NOMO-1 (cell line): ENCODE measurements at regions not wholly inside any gene's neighbourhood (a gene's known extent, or its start where the extent isn't known, plus 50 kb on each side); places are given as distances from the start of the nearest gene placed in this dataset.

Experiments used
- DNase-seq, 2 experiments: peaks; one replicate each; lab custom pipeline; 2025; ENCODE audit not compliant: unreplicated experiment in 2 of 2; lab: John Stamatoyannopoulos, UW

DNA sequence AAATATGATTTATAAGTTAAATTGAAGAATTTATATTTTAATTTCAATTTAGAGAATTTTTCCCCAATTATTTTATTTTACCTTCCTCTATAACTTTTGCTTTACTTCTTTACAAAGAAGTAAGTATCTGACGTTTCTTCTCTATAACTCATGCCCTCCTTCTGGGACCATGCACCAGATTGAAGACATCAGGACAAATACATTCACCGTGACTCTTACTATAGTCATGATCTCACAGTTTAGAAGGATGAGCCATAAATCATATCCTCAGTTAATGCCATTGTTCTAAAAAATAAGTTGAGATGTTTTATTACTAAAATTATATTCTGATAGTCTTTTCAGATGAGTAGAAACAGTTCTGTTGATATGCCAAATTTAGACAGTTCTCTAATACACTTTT lies 279.3 kb downstream of the TMX3 start:
- no peak for DNase-seq

DNA sequence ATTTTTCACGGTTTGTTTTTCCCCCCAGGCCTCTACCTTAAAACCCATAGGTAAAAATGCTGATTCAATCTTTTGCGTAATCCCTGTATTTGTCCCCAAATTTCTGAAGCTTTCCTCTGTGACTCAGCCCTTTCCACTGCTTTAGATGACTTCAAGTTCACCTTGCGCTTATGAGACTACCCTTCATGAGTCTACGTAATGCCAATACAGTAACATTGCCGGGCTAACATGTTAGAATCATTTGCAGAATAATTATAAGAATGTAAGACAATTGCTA lies 283.0 kb downstream of the TMX3 start:
- DNase-seq: no peak

DNA sequence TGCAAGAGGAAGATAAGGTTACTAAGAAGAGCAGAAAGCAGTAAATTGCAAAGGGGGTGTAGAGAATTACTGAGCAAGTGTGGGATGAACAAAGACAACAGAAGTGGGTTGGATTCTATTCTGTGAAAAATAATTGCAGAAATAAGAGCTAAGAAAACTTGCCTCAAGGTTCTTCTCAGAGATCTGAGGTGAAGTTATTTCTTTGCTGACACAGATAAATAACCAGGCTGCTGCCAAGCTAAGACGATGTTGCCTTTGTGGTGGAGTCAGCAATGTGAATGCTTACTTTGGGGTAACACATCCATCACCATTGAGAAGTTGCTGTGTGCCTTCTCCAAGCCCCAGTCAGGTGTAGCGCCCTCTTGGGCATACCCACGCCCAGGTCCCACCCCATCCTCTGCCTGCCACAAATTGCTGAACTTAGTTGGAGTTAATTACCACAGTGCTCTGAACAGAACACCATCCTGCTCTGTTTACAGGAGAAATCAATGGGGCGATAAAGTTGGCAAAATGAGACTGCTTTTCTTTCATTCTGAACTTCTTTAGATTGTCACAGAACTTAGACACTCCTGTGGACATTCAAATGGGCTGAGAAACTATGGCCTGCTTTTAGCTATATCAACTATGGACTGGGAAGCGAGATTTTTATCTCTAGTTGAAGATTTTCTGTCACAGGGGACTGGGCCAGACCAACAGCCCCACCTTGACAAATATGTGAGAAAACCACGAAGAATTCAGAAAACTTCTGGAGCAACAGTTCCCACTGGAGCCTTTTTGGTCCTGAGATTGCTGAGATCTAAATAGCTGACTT lies 283.6 kb downstream of the TMX3 start:
- DNase-seq: no peak

DNA sequence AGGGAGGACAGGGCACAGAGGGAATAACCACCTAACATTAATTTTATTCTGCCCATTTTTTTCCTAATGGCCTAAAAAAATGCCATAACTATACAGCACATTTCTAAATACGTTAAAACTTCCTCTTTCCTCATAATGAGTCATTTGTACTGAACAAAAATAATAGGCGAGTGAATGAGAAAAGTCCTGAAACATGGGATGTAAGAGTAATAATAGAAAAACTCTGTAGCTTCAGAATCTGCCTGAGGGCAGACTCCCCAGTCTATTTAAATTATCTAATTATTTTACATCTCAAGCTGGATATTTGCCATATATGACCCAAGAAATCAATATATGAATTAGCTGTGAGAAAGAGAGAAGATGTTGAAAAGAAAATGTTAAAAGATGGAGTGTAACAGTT lies 285.1 kb downstream of the TMX3 start:
- no peak for DNase-seq

DNA sequence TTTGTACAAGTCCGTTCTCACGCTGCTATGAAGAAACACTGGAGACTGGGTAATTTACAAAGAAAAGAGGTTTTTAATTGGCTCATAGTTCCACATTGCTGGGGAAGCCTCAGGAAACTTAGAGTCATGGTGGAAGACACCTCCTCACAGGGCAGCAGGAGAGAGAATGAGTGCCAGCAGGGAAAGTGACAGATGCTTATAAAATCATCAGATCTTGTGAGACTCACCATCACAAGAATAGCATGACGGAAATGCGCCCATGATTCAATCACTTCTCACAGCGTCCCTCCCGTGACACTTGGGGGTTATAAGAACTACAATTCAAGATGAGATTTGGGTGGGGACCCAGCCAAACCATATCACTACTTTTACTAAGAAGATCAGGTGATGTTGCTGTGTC lies 285.8 kb downstream of the TMX3 start:
- DNase-seq: no peak

DNA sequence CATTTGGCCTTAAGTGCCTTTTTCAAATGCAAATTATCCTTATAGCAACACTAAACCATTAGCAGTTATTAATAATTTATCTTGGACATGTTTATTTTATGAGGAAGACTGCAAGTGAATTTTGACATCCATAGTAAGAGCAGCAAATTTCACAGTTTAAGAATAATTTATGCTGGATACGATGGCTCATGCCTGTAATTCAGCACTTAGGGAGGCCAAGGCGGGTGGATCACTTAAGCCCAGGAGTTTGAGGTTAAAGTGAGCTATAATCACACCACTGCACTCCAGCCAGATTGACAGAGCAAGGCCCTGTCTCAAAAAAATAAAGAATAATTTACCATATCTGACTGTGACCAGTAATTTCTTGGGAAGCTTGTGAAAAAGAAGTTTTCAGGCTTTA lies 286.2 kb downstream of the TMX3 start:
- DNase-seq: no peak

DNA sequence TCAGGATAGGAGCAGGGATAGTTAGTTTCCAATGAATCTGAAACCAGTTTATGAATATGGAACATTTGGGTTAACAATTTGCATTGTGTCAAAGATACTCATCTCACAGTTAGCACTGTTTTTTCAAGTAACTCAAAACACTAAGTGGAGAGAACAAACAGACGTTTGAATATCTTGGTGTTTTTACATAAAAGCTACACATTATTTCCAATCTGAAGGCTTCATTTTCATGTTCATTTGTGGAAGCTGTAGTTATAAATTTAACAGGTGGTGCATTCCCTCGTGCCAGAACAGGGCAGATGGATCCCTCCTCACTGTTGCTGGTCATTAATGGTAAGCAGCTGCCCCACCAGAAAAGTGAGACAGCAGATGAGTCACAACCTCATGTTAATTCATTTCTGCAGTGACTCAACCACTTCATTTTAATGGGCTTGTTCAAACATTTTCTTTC lies 286.9 kb downstream of the TMX3 start:
- DNase-seq: no peak

DNA sequence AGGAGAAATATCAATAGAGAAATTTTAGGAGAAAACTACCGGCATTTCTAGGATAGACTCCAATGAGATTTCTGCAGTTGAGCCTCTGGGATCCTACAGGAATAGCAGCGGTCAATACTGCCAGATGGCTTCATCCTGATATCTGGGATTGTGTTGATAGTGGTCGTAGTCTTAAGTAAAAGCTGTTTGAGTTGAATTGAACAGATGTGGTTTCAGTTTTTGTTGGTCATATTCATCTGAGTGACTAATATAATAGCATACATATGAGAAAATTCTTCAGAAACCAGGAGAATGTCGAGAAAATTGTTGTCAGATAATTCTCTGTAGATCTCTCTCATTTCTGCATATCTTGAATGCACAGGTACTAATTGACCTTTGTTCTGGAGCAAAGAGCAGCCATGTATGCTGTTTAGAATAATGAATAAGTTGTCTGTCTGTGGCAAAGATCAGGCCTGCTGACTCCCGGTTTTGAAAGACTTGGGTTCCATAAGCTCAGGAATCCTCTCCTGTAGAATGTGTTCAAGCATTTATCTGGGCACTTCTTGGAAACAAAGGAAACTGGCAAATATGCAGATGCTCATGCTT lies 288.1 kb downstream of the TMX3 start:
- DNase-seq: no peak

DNA sequence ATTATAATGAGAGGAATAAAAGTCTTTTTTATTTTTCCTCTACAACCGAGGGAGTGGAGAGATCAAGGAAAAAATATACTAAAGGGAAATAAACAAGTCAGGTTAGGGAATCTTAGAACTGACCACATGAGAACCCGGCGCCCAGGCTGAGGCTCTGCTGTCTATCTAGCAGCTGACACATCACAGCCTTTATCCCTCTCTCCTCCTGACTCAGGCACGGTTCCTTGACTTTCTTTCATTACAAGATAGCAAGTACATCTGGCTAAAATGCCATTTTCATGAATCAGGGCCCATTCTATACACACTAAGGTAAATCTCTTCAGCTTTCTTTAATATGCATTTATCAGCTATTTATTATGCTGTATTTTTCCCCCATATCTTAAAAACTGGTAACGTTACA lies 296.0 kb downstream of the TMX3 start:
- no peak for DNase-seq

DNA sequence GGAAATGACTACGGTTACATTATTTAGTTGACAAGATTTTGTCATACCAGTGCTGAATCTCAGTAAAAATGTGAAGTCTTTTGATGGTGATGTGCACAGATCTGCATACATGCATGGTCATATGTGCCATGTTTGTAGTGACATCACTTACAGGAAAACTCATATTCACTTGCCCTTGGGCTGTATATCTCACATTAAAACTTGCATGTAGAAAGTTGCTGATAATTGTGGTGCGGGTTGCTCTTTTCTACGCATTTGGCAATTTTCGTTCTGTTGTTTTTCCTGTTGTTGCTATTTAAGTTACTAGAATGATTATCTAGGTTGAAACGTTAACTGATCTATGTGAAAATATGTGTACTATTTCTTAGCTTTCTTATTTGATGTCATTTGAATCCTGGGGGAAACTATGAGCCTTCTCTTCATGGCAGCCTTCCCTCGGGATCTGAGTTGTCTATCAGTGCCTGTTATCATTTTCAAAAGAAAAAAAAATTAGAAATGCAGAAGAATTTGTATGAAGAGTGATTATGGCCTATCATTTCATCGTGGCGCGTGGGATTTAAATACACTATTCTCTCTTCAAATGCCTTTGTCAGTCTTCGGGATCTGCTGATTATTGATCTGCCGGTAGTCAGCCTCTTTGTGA lies 296.6 kb downstream of the TMX3 start:
- no peak for DNase-seq

DNA sequence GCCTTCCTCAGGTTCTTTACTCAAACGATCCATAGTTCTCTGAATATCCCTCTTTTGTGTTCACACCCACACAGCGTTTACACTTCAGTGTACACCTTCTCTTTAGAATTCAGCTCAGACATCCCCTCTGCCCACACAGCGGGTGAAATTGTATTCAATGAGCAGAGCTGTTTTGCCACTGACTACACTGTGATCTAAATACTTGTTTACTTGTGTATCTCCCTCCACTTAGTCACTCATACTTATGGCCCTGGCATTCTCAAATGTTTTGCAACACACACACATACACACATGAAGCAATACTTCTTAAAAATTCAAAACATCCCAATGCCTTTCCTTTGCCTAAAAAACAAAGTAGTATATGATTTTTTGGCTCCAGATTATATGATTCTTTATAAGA lies 297.1 kb downstream of the TMX3 start:
- no peak for DNase-seq

DNA sequence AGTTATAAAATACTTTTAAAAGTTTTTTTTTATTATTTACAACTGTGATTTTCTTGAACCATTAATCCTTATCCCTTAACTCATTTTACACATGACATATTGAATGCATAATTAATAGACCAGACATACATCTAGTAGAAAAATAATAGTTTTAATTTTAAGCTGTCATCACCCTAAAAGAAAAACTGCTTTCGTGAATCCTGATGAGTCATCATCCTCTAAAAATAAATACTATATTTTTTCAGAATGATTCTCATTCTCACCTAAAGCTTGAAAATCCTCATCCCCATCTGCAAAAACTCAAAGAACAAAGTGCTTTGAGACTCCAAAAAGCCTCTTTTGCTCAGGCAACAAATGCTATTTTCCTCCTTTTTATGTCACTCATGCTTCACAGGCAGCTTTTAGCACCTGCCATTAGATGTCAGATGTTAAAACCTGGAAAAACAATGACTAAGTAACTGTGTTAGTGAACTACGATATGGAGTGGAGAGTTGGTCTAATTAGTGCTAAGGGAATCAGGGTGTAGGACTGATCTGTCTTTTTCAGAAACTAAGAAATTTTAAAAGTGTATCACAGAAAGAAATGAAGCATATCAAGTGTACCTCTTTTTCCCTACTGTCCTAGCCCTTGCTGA lies 297.6 kb downstream of the TMX3 start:
- DNase-seq: no peak

DNA sequence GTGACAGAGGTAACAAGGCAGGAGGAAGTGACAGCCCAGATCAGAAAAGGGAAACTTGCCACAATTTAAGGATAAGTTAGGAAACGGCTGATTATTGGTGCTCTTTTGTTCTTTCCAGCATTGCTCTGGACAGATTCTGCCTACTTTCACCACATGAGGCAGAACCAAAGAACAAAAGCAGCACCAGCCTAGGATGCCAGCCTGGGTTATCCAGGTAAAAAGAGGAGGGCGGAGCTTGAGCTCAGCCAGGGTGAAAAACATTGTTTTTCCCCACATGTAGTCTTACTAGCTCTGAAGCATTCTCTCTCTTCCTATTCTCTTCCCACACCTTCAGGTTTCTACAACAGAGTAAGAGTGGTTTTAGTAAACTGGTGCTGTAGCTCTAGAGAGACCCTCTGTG lies 300.5 kb downstream of the TMX3 start:
- no peak for DNase-seq

DNA sequence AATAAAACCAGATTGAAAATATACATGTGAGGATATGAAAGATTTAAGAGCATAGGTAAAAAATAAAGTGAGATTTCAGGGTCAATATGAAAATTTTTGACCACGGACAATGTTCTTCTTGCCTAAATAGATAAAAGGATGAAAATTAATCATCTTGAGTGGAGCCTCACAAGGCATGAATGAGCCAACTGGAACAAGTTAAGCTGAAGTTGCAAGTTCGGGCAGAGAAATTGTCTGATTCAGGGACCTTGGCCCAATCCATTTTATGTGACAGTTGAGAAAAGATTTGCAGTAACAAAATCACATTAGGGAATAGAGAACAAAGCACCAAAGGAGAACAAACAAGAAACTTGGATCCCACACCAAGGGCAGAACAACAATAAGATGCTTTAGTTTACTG lies 305.3 kb downstream of the TMX3 start:
- no peak for DNase-seq

DNA sequence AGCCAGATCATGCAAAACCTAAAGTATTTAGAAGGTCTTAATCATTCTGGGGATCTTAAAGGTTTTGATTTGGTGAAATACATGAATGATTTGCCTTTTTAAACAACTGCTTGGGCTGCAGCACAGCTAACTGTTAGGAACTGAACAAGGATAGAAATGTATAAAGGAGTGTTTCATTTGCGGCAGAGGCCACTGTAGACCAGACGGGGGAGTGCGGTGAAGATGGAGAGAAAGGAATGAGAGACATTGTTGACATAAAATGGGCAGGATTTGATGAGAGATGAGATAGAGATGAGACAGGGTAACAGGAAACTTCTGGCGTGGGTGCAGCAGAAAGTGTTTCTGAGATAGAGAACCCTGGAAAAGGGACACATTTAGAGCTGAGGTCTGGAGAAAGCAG lies 308.1 kb downstream of the TMX3 start:
- DNase-seq: no peak

DNA sequence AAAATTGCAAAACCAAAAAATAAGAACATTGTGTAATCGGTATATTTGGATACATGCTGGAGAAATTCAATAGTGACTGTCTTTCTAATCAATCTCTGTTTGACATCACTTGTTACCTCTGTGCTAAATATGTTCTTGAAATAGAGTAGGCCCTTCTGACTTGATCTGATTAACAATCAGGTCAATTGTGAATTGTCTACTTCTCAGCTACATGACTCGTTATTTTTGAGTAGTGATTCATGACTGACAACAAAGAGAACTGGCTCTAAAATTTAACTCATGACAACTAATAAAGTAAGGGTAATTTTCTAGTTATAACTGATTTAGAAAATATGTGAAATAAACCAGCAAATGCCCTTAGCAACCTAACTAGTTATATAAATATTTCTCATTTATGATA lies 312.1 kb downstream of the TMX3 start:
- no peak for DNase-seq

DNA sequence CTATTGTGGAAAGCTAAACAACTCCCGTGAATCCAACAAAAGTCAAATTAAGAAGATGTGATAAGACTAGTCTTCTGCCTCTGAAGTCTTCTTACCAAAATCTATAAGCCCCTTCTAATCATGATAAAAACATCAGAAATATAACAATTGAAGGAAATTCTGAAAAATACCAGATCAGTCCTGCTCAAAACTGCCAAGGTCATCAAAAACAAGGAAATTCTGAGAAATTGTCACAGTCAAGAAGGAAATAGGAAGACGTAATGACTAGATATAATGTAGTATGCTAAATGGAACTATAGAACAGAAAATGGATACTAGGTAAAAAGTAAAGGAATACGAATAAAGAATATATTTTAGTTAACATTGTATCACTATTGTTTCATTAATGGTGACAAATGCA lies 314.0 kb downstream of the TMX3 start:
- no peak for DNase-seq

DNA sequence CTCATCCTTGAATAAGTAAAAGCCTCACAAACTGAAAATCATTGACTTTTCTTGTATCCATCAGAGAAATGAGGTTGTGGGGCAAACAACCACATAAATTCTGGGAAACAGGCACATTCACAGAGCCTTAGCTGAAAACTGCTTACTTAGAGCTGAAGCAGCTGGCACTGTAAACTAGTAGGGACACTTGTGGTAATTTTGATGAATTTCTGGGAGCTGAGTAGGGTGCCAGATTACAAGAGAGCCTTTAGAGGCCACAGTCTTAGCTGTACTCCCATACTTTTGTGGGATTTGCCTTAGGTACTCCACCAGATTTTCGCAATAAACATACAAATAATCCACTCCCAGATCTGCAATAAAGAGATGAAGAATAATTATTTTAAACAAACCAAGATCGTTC lies 315.2 kb downstream of the TMX3 start:
- no peak for DNase-seq

DNA sequence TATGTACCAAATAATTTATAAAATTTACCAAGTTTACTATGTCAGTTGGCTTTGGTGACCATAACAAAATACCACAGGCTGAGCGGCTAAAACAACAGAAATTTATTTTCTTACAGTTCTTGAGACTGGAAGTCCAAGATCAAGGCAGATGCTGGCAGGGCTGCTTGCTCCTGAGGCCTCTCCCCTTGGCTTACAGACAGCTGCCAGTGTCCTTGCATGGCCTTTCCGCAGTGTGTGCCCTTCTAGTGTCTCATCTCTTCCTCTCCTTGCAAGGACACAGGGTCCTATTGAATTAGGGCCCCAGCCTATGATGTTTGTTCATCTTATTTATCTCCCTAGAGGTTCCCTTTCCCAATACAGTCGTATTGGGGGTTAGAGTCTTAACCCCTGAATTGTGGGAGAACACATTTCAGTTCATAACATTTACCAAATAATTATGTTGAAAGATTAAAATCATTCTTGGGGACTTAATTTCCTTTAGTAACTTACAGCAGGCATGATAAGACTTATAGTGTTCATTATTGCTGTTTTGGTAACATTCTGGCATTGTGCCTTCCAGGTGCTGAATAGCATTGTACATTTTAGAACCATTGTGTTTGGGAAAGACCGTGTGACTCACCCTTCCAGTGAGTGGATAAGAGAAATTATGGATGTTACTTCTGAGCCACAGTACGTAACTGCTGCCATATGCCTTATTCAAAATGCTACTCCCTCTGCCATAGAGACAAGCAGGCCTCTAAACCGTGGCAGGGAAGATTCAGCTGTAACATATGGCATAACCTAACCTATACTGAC lies 317.5 kb downstream of the TMX3 start:
- DNase-seq: no peak

DNA sequence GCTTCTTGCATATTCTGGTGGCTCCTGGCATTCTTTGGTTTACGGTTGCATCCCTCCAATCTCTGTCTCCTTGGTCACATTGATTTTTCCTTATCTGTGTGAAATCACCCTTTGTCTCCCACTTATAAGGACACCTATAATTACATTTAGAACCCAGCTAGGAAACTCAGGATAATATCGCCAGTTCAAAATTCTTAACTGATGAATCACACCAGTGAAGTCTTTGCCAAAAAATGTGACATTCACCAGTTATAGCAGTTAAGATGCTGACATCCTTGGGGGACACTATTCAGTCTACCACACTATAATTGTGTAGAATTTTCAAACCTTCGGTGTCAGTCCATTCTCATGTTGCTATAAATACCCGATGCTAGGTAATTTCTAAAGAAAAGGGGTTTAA lies 320.2 kb downstream of the TMX3 start:
- DNase-seq: no peak

DNA sequence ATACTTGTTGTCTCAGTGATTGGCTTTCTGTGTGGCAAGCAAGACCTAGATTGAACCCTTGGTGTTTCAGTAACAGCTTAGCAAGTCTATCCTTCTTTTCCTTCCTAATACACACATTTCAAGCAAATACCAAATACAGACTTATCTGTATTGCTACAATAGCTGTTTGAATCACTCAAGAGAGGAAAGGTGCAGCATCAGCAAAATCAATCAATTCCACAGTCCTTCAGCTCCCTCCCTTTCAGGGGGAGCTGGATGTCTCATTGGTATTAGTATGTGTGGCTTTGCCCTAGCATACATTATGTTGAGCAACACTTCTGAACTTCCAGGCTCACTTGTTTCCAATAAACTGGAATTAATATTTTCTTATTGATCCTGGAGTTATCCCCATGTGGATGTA lies 323.1 kb downstream of the TMX3 start:
- DNase-seq: no peak
